GM23248 (cell line): ENCODE measurements at regions not wholly inside any gene's neighbourhood (a gene's known extent, or its start where the extent isn't known, plus 50 kb on each side); places are given as distances from the start of the nearest gene placed in this dataset.
"Not testable (repeated sequence)": the region's sequence is repeated elsewhere in the genome, so short reads cannot be mapped to it uniquely, and the experiment has no call there.

ENCODE experiments used
- DNase-seq: peaks from one replicate; pipeline ENCODE4 v3.0.0-alpha.2; 2015
- H2AFZ ChIP-seq: fragments of 200-600 bp; sonication (generic); 2 replicates; pipeline ENCODE4 v1.6.1; 2016; ENCODE audit warnings: antibody characterized with exemption
- H3F3A ChIP-seq: fragments of 200-600 bp; sonication (generic); 2 replicates; pipeline ENCODE4 v1.6.1; 2016; ENCODE audit warnings: mild to moderate bottlenecking, antibody characterized with exemption, mixed run types; ENCODE audit not compliant: insufficient read depth
- H3K27ac ChIP-seq: fragments of 200-600 bp; sonication (generic); 2 replicates; pipeline ENCODE4 v1.5.1; 2016; ENCODE audit warnings: mild to moderate bottlenecking
- H3K27me3 ChIP-seq: fragments of 200-600 bp; sonication (generic); replicated peaks from 2 replicates; pipeline ENCODE4 v1.6.1; 2016; ENCODE audit warnings: mild to moderate bottlenecking; ENCODE audit not compliant: insufficient read depth
- H3K36me3 ChIP-seq: fragments of 200-600 bp; sonication (generic); 2 replicates; pipeline ENCODE4 v1.6.1; 2016; ENCODE audit warnings: low read depth, mild to moderate bottlenecking
- H3K4me1 ChIP-seq: fragments of 200-600 bp; sonication (generic); 2 replicates; pipeline ENCODE4 v1.6.1; 2016; ENCODE audit warnings: mild to moderate bottlenecking; ENCODE audit not compliant: insufficient read depth
- H3K4me2 ChIP-seq: fragments of 200-600 bp; sonication (generic); one replicate; pipeline ENCODE4 v1.6.1; 2016; ENCODE audit warnings: mild to moderate bottlenecking; ENCODE audit not compliant: unreplicated experiment
- H3K4me3 ChIP-seq: fragments of 200-600 bp; sonication (generic); 2 replicates; pipeline ENCODE4 v1.5.1; 2016; ENCODE audit warnings: mild to moderate bottlenecking
- H3K79me2 ChIP-seq: fragments of 200-600 bp; sonication (generic); 2 replicates; pipeline ENCODE4 v1.6.1; 2016; ENCODE audit warnings: mild to moderate bottlenecking; ENCODE audit not compliant: insufficient read depth
- H3K9ac ChIP-seq: fragments of 200-600 bp; sonication (generic); 2 replicates; pipeline ENCODE4 v1.6.1; 2016; ENCODE audit warnings: mild to moderate bottlenecking
- H3K9me2 ChIP-seq: fragments of 200-600 bp; sonication (generic); 2 replicates; pipeline ENCODE4 v1.6.1; 2016; ENCODE audit warnings: mixed run types, mild to moderate bottlenecking, moderate library complexity; ENCODE audit not compliant: insufficient read depth
- H3K9me3 ChIP-seq: fragments of 200-600 bp; sonication (generic); one replicate; pipeline ENCODE4 v1.6.1; 2017; ENCODE audit warnings: low read depth
- H4K20me1 ChIP-seq: fragments of 200-600 bp; sonication (generic); 2 replicates; pipeline ENCODE4 v1.6.0; 2016; ENCODE audit not compliant: insufficient read depth
- EZH2 ChIP-seq: fragments of 200-600 bp; sonication (generic); IDR thresholded peaks from 2 replicates; pipeline ENCODE4 v1.6.1; 2018; ENCODE audit warnings: antibody characterized with exemption, mild to moderate bottlenecking; ENCODE audit not compliant: insufficient read depth, poor library complexity, severe bottlenecking
- EZH2phosphoT487 ChIP-seq: fragments of 200-600 bp; sonication (generic); IDR thresholded peaks from 2 replicates; pipeline ENCODE4 v1.6.1; 2018; ENCODE audit warnings: antibody characterized with exemption, moderate library complexity, mild to moderate bottlenecking, low read depth; ENCODE audit not compliant: insufficient read depth
- WGBS, 2 experiments: methylation state at CpG; one replicate each; pipeline ENCODE4 v1.1.6; 2015 to 2017; ENCODE audit warnings: low lambda C conversion rate in 2 of 2, low coverage in 1 of 2; ENCODE audit errors: missing lambda C conversion rate in 2 of 2; 5-methylcytosine and 5-hydroxymethylcytosine counted together
- in situ Hi-C: fragments of 300-500 bp; cut with MboI; formaldehyde crosslinking; loops from 2 replicates; pipeline ENCODE4 v1.15.0; 2020

DNA sequence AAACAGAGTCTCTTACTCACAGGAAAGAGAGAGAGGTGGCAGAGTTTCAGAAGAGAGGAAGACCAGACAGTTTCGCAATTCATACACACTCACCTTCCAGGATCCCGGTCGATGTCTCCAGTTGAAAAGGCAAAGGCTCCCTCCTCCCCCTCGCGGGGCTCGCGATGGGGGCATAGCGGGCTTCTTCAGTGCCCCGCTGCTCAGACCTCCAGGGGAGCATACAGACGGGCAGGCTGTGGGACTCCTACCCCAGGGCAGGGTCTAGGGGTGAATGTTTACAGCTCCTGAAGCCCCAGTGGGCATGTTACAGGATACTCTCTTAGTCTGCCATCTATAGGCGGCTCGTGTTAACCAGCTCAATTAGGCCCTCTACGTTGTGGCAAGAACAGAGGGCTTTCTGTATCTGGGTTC is 139.2 kb downstream of the SLITRK5 start:
- Histone ChIP-seq H3F3A (no peaks in the 10 kb centered on the region), H2AFZ (no peak overlapping the region), H3K79me2 (no peaks in the 10 kb centered on the region), H3K4me2 (no peak overlapping the region), H4K20me1 (no peaks in the 10 kb centered on the region), H3K27me3 (no peaks in the 10 kb centered on the region), H3K9me3 (no peaks in the 10 kb centered on the region), H3K4me3 (no peak overlapping the region), H3K27ac (no peak overlapping the region), H3K9ac (no peak overlapping the region), H3K4me1 (no peaks in the 10 kb centered on the region), H3K9me2 (no peaks in the 10 kb centered on the region), H3K36me3 (no peaks in the 10 kb centered on the region)
- WGBS, 2 experiments: 18 to 19% methylated on average over 10 to 13 of the region's 13 CpGs
- no peak for DNase-seq
- in situ Hi-C loops: no loop called here
- TF ChIP-seq EZH2phosphoT487 (no peak), EZH2 (no peak)

- no peaks in the 10 kb centered on the region for H3K9me3 ChIP-seq
- H3K4me3 ChIP-seq: no peak overlapping the region
- in situ Hi-C loops: no loop called here
- no peak for DNase-seq
- no peaks in the 10 kb centered on the region for H4K20me1 ChIP-seq
- no peak overlapping the region for H3K9ac ChIP-seq
- no peaks in the 10 kb centered on the region for H3K9me2 ChIP-seq
- H3K36me3 ChIP-seq: no peaks in the 10 kb centered on the region
- H3K79me2 ChIP-seq: no peaks in the 10 kb centered on the region
- no peaks in the 10 kb centered on the region for H3K27me3 ChIP-seq
- no peak overlapping the region for H3K27ac ChIP-seq
- H3K4me2 ChIP-seq: no peak overlapping the region
- H3F3A ChIP-seq: no peaks in the 10 kb centered on the region
- H3K4me1 ChIP-seq: no peaks in the 10 kb centered on the region
- whole genome bisulfite sequencing, 2 experiments: 37 to 53% methylated on average over 14 of the region's 14 CpGs
- no peak for TF ChIP-seq EZH2phosphoT487
- no peak for TF ChIP-seq EZH2
- H2AFZ ChIP-seq: no peak overlapping the region
These were observed 139.8 kb downstream of the SLITRK5 start for GRCh38 chr13:87810920-87811344.

- WGBS, 2 experiments: 2 to 11% methylated on average over 3 of the region's 3 CpGs
- no peak overlapping the region for H3K9ac ChIP-seq
- no peak overlapping the region for H3K4me2 ChIP-seq
- in situ Hi-C loops: no loop called here
- DNase-seq: no peak
- H3K9me3 ChIP-seq: no peaks in the 10 kb centered on the region
- H3K4me1 ChIP-seq: no peaks in the 10 kb centered on the region
- no peaks in the 10 kb centered on the region for H4K20me1 ChIP-seq
- no peaks in the 10 kb centered on the region for H3K27me3 ChIP-seq
- H3K36me3 ChIP-seq: no peaks in the 10 kb centered on the region
- no peaks in the 10 kb centered on the region for H3K9me2 ChIP-seq
- no peak overlapping the region for H3K27ac ChIP-seq
- TF ChIP-seq EZH2 (no peak), EZH2phosphoT487 (no peak)
- no peak overlapping the region for H3K4me3 ChIP-seq
- H2AFZ ChIP-seq: no peak overlapping the region
- no peaks in the 10 kb centered on the region for H3F3A ChIP-seq
- H3K79me2 ChIP-seq: no peaks in the 10 kb centered on the region
These were observed 143.2 kb downstream of the SLITRK5 start for GRCh38 chr13:87814403-87814802.

GRCh38 chr13:87820241-87820640 is 149.1 kb downstream of the SLITRK5 start:
- H3K4me3 ChIP-seq: no peak overlapping the region
- WGBS, 2 experiments: 0 to 2% methylated on average over 1 of the region's 1 CpG
- H3K9ac ChIP-seq: no peak overlapping the region
- H3K27ac ChIP-seq: no peak overlapping the region
- H2AFZ ChIP-seq: no peak overlapping the region
- no peaks in the 10 kb centered on the region for H4K20me1 ChIP-seq
- no peaks in the 10 kb centered on the region for H3K27me3 ChIP-seq
- H3K9me3 ChIP-seq: no peaks in the 10 kb centered on the region
- H3F3A ChIP-seq: no peaks in the 10 kb centered on the region
- no peaks in the 10 kb centered on the region for H3K79me2 ChIP-seq
- no peaks in the 10 kb centered on the region for H3K36me3 ChIP-seq
- TF ChIP-seq EZH2phosphoT487 (no peak), EZH2 (no peak)
- in situ Hi-C loops: no loop called here
- H3K9me2 ChIP-seq: no peaks in the 10 kb centered on the region
- no peak overlapping the region for H3K4me2 ChIP-seq
- DNase-seq: no peak
- no peaks in the 10 kb centered on the region for H3K4me1 ChIP-seq

DNA sequence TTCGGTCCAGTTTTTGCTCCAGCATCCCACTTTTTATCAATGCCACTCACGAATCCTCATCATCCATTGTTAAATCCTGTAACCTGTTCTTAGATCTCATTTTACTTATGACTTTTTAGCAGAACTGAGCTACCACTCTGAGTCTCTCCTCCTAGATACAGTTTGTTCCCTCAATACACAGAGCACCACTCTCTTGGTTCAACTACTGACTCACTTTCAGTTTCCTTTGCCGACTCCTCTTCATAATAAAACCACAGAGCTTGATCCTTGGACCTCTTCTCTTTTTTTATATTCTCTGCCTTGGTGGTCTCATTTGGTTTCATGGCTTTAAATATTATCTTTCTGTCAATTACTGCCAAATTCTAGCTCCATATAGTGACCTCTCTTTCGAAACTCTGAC is 150.3 kb downstream of the SLITRK5 start:
- H3F3A ChIP-seq: no peaks in the 10 kb centered on the region

DNA sequence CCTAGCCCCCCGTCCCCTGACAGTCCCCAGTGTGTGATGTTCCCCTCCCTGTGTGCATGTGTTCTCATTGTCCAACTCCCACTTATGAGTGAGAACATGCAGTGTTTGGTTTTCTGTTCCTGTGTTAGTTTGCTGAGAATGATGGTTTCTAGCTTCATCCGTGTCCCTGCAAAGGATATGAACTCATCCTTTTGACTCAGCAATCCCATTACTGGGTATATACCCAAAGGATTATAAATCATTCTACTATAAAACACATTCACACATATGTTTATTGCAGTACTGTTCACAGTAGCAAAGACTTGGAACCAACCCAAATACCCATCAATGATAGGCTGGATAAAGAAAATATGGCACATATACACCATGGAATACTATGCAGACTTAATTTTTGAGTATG is 155.1 kb downstream of the SLITRK5 start:
- WGBS, 2 experiments: 9 to 11% methylated on average over 2 of the region's 2 CpGs
- in situ Hi-C loops, H3K4me3 ChIP-seq: not testable (repeated sequence)

More for the DNA sequence above, 150.3 kb downstream of the SLITRK5 start:
- H3K4me1 ChIP-seq: no peaks in the 10 kb centered on the region
- no peak overlapping the region for H3K27ac ChIP-seq
- H3K27me3 ChIP-seq: no peaks in the 10 kb centered on the region
- no peaks in the 10 kb centered on the region for H4K20me1 ChIP-seq
- WGBS, 2 experiments: 37% methylated on average over 4 of the region's 4 CpGs
- H3K36me3 ChIP-seq: no peaks in the 10 kb centered on the region
- H3K9ac ChIP-seq: no peak overlapping the region
- no peak overlapping the region for H3K4me3 ChIP-seq
- H2AFZ ChIP-seq: no peak overlapping the region
- H3K4me2 ChIP-seq: no peak overlapping the region
- in situ Hi-C loops: no loop called here
- DNase-seq: no peak
- no peaks in the 10 kb centered on the region for H3K9me3 ChIP-seq
- TF ChIP-seq EZH2 (no peak), EZH2phosphoT487 (no peak)
- H3K9me2 ChIP-seq: no peaks in the 10 kb centered on the region
- no peaks in the 10 kb centered on the region for H3K79me2 ChIP-seq

More for the DNA sequence above, 155.1 kb downstream of the SLITRK5 start:
- not testable (repeated sequence) for H2AFZ ChIP-seq, H3K27ac ChIP-seq, H3K9me2 ChIP-seq, H3K4me1 ChIP-seq, H3K27me3 ChIP-seq, H4K20me1 ChIP-seq, H3K4me2 ChIP-seq, H3F3A ChIP-seq, H3K36me3 ChIP-seq, H3K9me3 ChIP-seq, H3K9ac ChIP-seq, DNase-seq, H3K79me2 ChIP-seq
